Thyroid gland (tissue), 4 donors: ENCODE measurements at regions not wholly inside any gene's neighbourhood (a gene's known extent, or its start where the extent isn't known, plus 50 kb on each side); places are given as distances from the start of the nearest gene placed in this dataset.

Experiments
- POLR2A ChIP-seq, 2 donors: fragments of 450-650 bp; IDR thresholded peaks; one replicate each; pipeline ENCODE4 v1.6.1; 2017; ENCODE audit warnings: antibody characterized with exemption in 2 of 2, mild to moderate bottlenecking in 2 of 2, moderate library complexity in 1 of 2
- TF ChIP-seq, protein P1 (sequence below), 6 experiments: fragments of 200-600 bp in 3 of 6; fragments of 450-650 bp in 3 of 6; sonication (generic) in 3 of 6; IDR thresholded peaks; one replicate each; pipeline ENCODE4 v1.5.1; 2016 to 2019; ENCODE audit warnings: antibody characterized with exemption in 6 of 6, mild to moderate bottlenecking in 2 of 6, inconsistent platforms in 1 of 6, moderate library complexity in 1 of 6

DNA sequence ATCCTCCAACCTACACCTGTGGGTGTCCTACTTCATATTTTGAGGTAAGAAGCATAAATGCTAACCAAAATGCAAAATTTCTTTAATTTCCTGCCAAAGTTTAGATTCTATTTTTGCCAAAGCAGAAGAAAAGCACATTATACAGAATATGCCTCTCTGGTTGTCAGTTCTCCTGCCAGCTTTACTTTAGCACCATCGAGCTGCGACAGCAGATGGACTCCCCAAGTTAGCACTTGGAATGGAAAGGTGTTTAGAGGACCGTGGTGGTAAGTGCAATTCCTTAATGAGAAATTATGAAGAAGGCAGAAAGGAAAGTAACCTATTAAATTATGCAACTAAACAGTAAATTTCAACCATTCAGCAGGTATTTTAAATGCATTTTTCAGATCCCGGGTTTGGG lies 326.6 kb downstream of the RERGL start:
- TF ChIP-seq, protein P1, sequence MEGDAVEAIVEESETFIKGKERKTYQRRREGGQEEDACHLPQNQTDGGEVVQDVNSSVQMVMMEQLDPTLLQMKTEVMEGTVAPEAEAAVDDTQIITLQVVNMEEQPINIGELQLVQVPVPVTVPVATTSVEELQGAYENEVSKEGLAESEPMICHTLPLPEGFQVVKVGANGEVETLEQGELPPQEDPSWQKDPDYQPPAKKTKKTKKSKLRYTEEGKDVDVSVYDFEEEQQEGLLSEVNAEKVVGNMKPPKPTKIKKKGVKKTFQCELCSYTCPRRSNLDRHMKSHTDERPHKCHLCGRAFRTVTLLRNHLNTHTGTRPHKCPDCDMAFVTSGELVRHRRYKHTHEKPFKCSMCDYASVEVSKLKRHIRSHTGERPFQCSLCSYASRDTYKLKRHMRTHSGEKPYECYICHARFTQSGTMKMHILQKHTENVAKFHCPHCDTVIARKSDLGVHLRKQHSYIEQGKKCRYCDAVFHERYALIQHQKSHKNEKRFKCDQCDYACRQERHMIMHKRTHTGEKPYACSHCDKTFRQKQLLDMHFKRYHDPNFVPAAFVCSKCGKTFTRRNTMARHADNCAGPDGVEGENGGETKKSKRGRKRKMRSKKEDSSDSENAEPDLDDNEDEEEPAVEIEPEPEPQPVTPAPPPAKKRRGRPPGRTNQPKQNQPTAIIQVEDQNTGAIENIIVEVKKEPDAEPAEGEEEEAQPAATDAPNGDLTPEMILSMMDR (IDR thresholded peaks at IDR 0.05) = no peak
- TF ChIP-seq POLR2A (IDR thresholded peaks at IDR 0.05) = no peak
